GM18519 (cell line): ENCODE measurements at regions not wholly inside any gene's neighbourhood (a gene's known extent, or its start where the extent isn't known, plus 50 kb on each side); places are given as distances from the start of the nearest gene placed in this dataset.
"Not testable (repeated sequence)": the region's sequence is repeated elsewhere in the genome, so short reads cannot be mapped to it uniquely, and the experiment has no call there.

Experiments used
- ATAC-seq: cut with Tn5 transposase; IDR thresholded peaks from one replicate; pipeline ENCODE4 v1.9.1; 2021; ENCODE audit warnings: mild to moderate bottlenecking, moderate library complexity; ENCODE audit not compliant: unreplicated experiment, low FRiP score

GRCh38 chr7:88617185-88617584 lies 142.3 kb upstream of the ZNF804B start:
- ATAC-seq, result no peak

GRCh38 chr7:88615336-88615735 lies 144.2 kb upstream of the ZNF804B start:
- no peak for ATAC-seq

- ATAC-seq, result no peak
Measured at GRCh38 chr7:88614736-88615135, 144.8 kb upstream of the ZNF804B start.

- ATAC-seq, result no peak
Measured at GRCh38 chr7:88610942-88611341, 148.6 kb upstream of the ZNF804B start.

GRCh38 chr7:88600695-88601094 lies 158.8 kb upstream of the ZNF804B start:
- no peak for ATAC-seq

- no peak for ATAC-seq
Measured at GRCh38 chr7:88599528-88599927, 160.0 kb upstream of the ZNF804B start.

GRCh38 chr7:88597941-88598425 lies 161.5 kb upstream of the ZNF804B start:
- ATAC-seq, result no peak

GRCh38 chr7:88590963-88591362 lies 168.5 kb upstream of the ZNF804B start:
- no peak for ATAC-seq

- ATAC-seq, result no peak
Measured at GRCh38 chr7:88589927-88590326, 169.6 kb upstream of the ZNF804B start.

GRCh38 chr7:88586890-88587289 lies 172.6 kb upstream of the ZNF804B start:
- ATAC-seq, result no peak

- ATAC-seq, result no peak
Measured at GRCh38 chr7:88586219-88586618, 173.3 kb upstream of the ZNF804B start.

GRCh38 chr7:88576720-88577119 lies 182.8 kb upstream of the ZNF804B start:
- no peak for ATAC-seq

GRCh38 chr7:88566162-88566729 lies 193.3 kb upstream of the ZNF804B start:
- no peak for ATAC-seq

GRCh38 chr7:88565401-88565800 lies 194.1 kb upstream of the ZNF804B start:
- no peak for ATAC-seq

GRCh38 chr7:88556441-88556840 lies 203.1 kb upstream of the ZNF804B start:
- ATAC-seq, result not testable (repeated sequence)

GRCh38 chr7:88554847-88555246 lies 204.7 kb upstream of the ZNF804B start:
- ATAC-seq, result not testable (repeated sequence)

- no peak for ATAC-seq
Measured at GRCh38 chr7:88548399-88548798, 211.1 kb upstream of the ZNF804B start.

GRCh38 chr7:88546808-88547207 lies 212.7 kb upstream of the ZNF804B start:
- peak; percentile 48 for ATAC-seq

- no peak for ATAC-seq
Measured at GRCh38 chr7:88545663-88546062, 213.8 kb upstream of the ZNF804B start.

GRCh38 chr7:88540012-88540411 lies 219.5 kb upstream of the ZNF804B start:
- ATAC-seq, result no peak

GRCh38 chr7:88539518-88539917 lies 220.0 kb upstream of the ZNF804B start:
- ATAC-seq, result no peak

- ATAC-seq, result no peak
Measured at GRCh38 chr7:88523645-88524044, 217.0 kb upstream of the STEAP4 start.

GRCh38 chr7:88522771-88523293 lies 216.1 kb upstream of the STEAP4 start:
- no peak for ATAC-seq
